ENCODE measurements at regions not wholly inside any gene's neighbourhood (a gene's known extent, or its start where the extent isn't known, plus 50 kb on each side); places are given as distances from the start of the nearest gene placed in this dataset.
A peak's percentile ranks its signal among the peaks of the same experiment; 100 is the strongest.

DNA sequence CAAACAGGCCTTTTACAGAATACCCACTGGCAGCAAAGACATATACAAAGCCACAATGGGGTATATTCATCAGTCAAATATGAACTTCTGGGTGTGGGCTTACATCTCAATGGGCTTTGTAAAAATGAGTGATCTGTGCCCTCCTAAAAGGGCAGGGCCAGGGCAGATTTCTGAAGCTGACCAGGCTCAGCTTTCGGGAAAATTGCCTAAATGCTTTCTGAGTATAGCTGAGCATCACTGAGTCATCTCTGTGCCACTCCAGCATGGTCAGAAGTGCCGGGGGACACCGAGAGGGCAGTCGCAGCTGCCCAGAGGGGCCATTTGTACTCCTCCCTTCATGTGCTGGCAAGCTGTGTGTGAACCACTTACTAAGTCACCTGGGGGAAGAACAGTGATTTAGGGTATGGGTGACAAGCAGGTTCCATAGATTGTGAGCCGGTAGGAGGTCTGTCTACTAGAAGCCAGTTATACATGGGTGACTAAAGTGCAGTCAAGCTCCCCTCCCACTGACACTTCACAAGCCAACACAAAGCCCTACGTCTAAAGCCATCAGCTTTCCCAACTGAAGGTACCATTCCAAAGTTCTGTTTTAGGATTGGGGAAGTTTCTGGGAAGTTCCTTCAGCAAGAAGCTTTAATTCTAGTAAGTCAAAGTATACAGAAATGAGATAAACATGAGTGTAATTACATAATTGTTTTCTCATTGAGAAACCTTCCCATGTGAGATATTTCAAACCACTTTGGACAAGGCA, 147.6 kb upstream of the TAB2 start:
- DNase-seq (no peak), ATAC-seq (peak in 3 of 4 donors; percentile 33 to 56 (median 44))
- Histone ChIP-seq H3K4me1 (no peaks in the 10 kb centered on the region), H3K9me3 (no peaks in the 10 kb centered on the region), H3K36me3 (no peaks in the 10 kb centered on the region), H3K27ac (peak overlapping the region in 3 of 12 donors; percentile 36 to 63 (median 39)), H3K27me3 (peaks cover 0 to 4% (median 0%) of the 10 kb centered on the region in 9 donors), H3K4me3 (no peak overlapping the region)
- intact Hi-C loops (cut with DNase I), result no loop called here
- 83 to 92% (median 88%) methylated on average over 6 of the region's 6 CpGs for WGBS, 4 donors
- no peak for TF ChIP-seq POLR2A (IDR thresholded peaks at IDR 0.05)
- no peak for TF ChIP-seq CTCF (IDR thresholded peaks at IDR 0.05)

- no peak overlapping the region for H3K4me3 ChIP-seq
- H3K27ac ChIP-seq, result peak overlapping the region in 5 of 12 donors; percentile 8 to 48 (median 20)
- H3K36me3 ChIP-seq, result no peaks in the 10 kb centered on the region
- no peak for TF ChIP-seq POLR2A (IDR thresholded peaks at IDR 0.05)
- no peak for TF ChIP-seq CTCF (IDR thresholded peaks at IDR 0.05)
- DNase-seq (peak in 2 of 5 donors; percentile 9 to 48), ATAC-seq (peak in 3 of 4 donors; percentile 41 to 66 (median 51))
- peaks cover 0 to 4% (median 0%) of the 10 kb centered on the region in 9 donors for H3K27me3 ChIP-seq
- no peaks in the 10 kb centered on the region for H3K4me1 ChIP-seq
- 45 to 54% (median 52%) methylated on average over 11 of the region's 11 CpGs for WGBS, 4 donors
- H3K9me3 ChIP-seq, result no peaks in the 10 kb centered on the region
- intact Hi-C loops (cut with DNase I), result no loop called here
Observed at GRCh38 chr6:149170564-149171452, 146.7 kb upstream of the TAB2 start.

GRCh38 chr6:149173222-149173621, 144.3 kb upstream of the TAB2 start:
- Histone ChIP-seq H3K27me3 (no peaks in the 10 kb centered on the region), H3K27ac (no peak overlapping the region), H3K36me3 (no peaks in the 10 kb centered on the region), H3K4me1 (no peaks in the 10 kb centered on the region), H3K9me3 (peaks cover 0 to 5% (median 0%) of the 10 kb centered on the region in 12 donors), H3K4me3 (no peak overlapping the region)
- no peak for DNase-seq
- no peak for TF ChIP-seq POLR2A (IDR thresholded peaks at IDR 0.05)
- no peak for TF ChIP-seq CTCF (IDR thresholded peaks at IDR 0.05)
- intact Hi-C loops (cut with DNase I), result no loop called here
- no peak for ATAC-seq

DNA sequence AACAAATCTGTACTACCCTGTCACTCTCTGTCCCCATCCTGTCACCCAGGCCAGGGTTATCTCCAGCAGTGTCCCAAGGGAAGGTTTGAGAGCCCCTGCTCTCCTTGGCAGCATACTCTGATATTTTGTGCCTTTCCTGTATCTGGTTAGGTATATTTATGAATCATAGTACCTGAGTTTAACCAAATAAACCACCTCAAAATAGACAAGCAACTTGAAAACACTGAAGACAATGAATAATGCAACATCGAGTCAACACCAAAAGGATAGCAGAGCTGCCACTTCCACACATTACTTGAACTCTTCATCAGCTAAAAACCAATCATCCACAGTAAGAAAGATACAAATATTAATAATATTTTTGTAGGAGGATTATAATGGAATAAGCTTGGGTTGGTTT, 142.6 kb upstream of the TAB2 start:
- 89 to 97% (median 92%) methylated on average over 1 of the region's 1 CpG for WGBS, 4 donors
- Histone ChIP-seq H3K27ac (no peak overlapping the region), H3K27me3 (no peaks in the 10 kb centered on the region), H3K9me3 (peaks cover 0 to 5% (median 0%) of the 10 kb centered on the region in 12 donors), H3K4me3 (no peak overlapping the region), H3K36me3 (no peaks in the 10 kb centered on the region), H3K4me1 (no peaks in the 10 kb centered on the region)
- no peak for DNase-seq
- no peak for TF ChIP-seq POLR2A (IDR thresholded peaks at IDR 0.05)
- no peak for TF ChIP-seq CTCF (IDR thresholded peaks at IDR 0.05)
- intact Hi-C loops (cut with DNase I), result no loop called here
- no peak for ATAC-seq
